Epithelial cell of proximal tubule (primary cell): ENCODE measurements at regions not wholly inside any gene's neighbourhood (a gene's known extent, or its start where the extent isn't known, plus 50 kb on each side); places are given as distances from the start of the nearest gene placed in this dataset.

ENCODE experiments used
- DNase-seq: peaks from one replicate; pipeline ENCODE4 v3.0.0-alpha.2; 2011; ENCODE audit warnings: low read depth
- H3K4me3 ChIP-seq: 2 replicates; pipeline ENCODE4 v1.5.1; 2011; ENCODE audit warnings: low read depth, mild to moderate bottlenecking, low read length
- CTCF ChIP-seq: conservative IDR thresholded peaks from 2 replicates; pipeline ENCODE4 v1.5.1; 2012; ENCODE audit warnings: low read depth, mild to moderate bottlenecking, low read length

- no peak overlapping the region for H3K4me3 ChIP-seq
- TF ChIP-seq CTCF = no peak
- no peak for DNase-seq
These were observed 193.4 kb upstream of the GPR101 start for GRCh38 chrX:137227151-137227550.

GRCh38 chrX:137215467-137215866 lies 181.7 kb upstream of the GPR101 start:
- H3K4me3 ChIP-seq = no peak overlapping the region
- DNase-seq = no peak
- no peak for TF ChIP-seq CTCF

- TF ChIP-seq CTCF = no peak
- H3K4me3 ChIP-seq = no peak overlapping the region
- DNase-seq = no peak
These were observed 178.4 kb upstream of the GPR101 start for GRCh38 chrX:137212078-137212632.

GRCh38 chrX:137198040-137198439 lies 164.2 kb upstream of the GPR101 start:
- H3K4me3 ChIP-seq = no peak overlapping the region
- DNase-seq = no peak
- TF ChIP-seq CTCF = no peak

- TF ChIP-seq CTCF = no peak
- no peak for DNase-seq
- H3K4me3 ChIP-seq = no peak overlapping the region
These were observed 162.2 kb upstream of the GPR101 start for GRCh38 chrX:137195991-137196390.

- no peak overlapping the region for H3K4me3 ChIP-seq
- TF ChIP-seq CTCF = no peak
- DNase-seq = no peak
These were observed 161.5 kb upstream of the GPR101 start for GRCh38 chrX:137195296-137195695.

- TF ChIP-seq CTCF = peak; percentile 65
- H3K4me3 ChIP-seq = no peak overlapping the region
- peak; percentile 2 for DNase-seq
These were observed 160.4 kb upstream of the GPR101 start for GRCh38 chrX:137194164-137194563.
